AG09319 (cell line): ENCODE measurements at regions not wholly inside any gene's neighbourhood (a gene's known extent, or its start where the extent isn't known, plus 50 kb on each side); places are given as distances from the start of the nearest gene placed in this dataset.

ENCODE experiments used
- DNase-seq: peaks from one replicate; pipeline ENCODE4 v3.0.0-alpha.2; 2010; ENCODE audit warnings: low read depth; ENCODE audit errors: extremely low read depth
- TF ChIP-seq, protein P1 (sequence below): IDR thresholded peaks from 2 replicates; pipeline ENCODE4 v1.5.1; 2011; ENCODE audit warnings: low read depth, mild to moderate bottlenecking, inconsistent platforms, low read length, moderate library complexity

DNA sequence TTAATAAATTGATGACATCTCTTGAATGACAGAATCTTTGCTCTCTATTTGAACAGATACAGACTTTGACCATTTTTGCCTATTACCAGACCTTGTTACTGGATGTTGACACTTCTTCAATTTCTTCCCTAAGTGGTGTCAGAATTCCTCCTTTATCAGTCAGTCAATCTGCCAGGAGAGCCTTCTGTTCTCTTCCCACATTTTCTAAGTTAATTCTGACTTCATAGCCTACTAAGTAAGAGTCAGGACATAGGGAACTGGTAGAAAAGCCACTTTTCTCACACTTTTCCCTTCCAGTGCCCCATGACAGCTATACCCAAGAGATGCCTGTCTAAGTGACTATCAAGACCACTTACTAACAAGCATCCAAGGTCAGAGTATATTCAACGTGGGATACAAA lies 1187.5 kb upstream of the NXPH2 start:
- DNase-seq, result no peak

DNA sequence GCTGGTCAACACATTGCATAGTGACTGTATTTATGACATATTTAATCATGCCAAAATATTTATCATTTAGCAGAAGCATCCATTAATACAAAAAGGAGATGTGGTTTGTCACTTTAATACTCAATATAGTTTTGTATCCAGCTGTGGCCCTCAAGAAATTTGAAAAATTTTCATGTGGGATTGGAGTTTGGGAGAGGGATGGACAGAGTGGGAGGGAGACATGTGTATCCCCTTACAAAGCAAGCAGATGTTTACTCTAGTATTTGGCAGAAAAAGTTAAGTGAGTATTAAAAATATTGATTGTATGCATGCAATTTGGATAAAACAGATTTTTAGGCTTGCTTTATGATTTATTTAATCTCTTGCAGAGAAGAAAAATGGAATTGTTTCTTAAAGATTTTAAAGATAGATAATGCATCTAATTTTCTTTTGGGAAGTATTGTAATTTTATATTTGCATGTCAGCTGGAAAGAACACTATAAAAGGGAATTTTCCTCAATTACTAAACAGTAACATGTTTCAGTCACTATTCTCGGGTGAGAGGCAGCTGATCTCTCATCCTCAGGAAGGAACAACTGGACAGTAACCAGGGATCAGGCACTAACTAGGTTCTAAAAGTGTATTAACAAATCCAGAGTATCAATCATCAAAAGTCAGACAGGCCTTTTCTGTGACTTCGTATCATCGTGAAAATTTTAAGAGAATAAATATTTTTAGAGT lies 1184.7 kb upstream of the NXPH2 start:
- no peak for DNase-seq
- TF ChIP-seq, protein P1, sequence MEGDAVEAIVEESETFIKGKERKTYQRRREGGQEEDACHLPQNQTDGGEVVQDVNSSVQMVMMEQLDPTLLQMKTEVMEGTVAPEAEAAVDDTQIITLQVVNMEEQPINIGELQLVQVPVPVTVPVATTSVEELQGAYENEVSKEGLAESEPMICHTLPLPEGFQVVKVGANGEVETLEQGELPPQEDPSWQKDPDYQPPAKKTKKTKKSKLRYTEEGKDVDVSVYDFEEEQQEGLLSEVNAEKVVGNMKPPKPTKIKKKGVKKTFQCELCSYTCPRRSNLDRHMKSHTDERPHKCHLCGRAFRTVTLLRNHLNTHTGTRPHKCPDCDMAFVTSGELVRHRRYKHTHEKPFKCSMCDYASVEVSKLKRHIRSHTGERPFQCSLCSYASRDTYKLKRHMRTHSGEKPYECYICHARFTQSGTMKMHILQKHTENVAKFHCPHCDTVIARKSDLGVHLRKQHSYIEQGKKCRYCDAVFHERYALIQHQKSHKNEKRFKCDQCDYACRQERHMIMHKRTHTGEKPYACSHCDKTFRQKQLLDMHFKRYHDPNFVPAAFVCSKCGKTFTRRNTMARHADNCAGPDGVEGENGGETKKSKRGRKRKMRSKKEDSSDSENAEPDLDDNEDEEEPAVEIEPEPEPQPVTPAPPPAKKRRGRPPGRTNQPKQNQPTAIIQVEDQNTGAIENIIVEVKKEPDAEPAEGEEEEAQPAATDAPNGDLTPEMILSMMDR, result no peak

More for the DNA sequence above, 1187.5 kb upstream of the NXPH2 start:
- TF ChIP-seq, protein P1, result no peak

DNA sequence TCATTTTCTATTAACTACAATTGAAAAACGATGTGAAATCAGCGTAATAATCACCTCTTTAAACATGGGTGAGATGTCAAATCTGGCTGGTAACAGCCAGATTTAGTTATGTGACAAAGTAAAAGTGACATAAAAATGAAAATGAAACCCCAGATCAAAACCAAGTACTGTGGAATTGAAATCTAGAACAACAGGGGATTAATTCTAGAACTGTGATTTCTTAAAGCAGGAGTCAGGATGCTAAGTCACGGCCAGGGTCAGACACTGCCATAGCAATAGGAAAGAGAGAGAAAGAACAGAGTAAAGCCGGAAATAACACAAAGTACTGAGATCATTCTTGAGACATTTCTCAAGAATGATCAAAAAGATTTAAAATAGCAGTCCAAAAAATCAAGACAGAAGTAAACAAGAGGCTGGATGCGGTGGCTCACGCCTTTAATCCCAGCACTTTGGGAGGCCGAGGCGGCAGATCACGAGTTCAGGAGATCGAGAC lies 1183.7 kb upstream of the NXPH2 start:
- no peak for DNase-seq
- TF ChIP-seq, protein P1, result no peak

DNA sequence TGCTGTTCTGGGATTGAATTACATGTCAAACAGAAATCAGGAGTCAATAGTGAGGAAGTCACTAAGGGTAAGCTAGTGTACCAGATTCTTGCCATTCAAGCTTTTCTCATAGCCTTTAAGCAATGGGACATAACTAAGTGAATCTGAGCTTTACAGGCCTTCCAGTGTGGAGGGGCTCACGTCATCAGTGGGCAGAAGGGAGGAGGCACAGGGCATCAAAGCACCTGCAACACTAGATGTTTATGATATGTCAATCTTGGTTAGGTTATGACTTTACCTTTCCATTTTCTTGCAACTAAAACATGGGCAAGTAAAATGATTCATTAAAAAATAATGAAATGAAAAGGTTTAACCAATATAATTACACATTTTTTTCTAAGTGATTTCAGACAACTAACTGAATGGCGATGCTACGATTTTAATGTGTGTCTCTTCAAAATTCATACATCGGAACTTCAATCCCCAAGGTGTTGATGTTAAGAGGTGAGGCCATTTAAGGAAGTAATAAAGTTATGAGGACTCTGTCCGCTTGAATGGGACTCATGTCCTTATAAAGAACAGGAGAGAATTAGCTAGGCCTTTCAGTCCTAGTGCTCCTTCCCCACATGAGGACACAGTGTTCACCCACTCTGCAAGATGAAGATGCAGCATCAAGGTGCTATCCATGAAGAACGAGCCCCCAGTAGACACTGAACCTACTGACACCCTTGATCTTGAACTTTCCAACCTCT lies 1169.2 kb upstream of the NXPH2 start:
- TF ChIP-seq, protein P1, result no peak
- DNase-seq, result no peak

DNA sequence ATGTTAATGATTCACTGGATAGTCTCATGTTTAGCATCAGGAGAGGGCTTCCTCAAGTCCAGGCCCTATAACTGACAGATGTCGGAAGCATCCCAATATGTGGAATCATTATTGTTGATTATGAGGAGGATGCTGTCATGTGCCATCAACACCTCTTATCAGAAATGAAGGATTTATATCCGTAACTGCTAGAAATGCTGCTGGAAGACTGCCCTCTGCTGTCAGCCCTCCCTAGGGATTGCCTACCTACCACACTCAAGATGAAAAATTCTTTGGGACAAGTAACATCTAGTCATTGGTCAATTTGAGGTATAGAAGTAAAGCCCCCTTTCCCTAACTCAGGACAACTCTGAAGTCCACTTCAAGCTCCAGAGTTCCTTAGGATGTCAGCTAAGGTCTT lies 1166.5 kb upstream of the NXPH2 start:
- no peak for DNase-seq
- TF ChIP-seq, protein P1, result no peak

DNA sequence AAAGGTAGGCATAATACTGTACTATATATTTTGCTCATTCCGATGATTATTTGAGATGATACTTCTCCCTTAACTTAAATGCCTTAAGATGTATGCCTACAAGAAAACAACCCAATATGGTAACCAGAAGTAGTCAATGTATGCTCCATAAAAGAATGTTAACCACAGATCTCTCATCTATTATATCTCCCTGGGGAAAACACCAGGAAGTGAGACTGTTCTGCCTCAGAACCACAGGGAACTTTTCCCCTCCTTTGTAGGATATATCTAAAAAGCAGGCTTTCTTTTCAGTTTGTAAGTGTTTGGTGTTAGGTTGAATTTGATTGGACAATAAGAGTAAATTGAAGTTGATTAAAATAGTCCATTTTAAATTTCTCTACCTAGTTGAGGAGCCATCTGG lies 1160.5 kb upstream of the NXPH2 start:
- TF ChIP-seq, protein P1, result no peak
- DNase-seq, result no peak

DNA sequence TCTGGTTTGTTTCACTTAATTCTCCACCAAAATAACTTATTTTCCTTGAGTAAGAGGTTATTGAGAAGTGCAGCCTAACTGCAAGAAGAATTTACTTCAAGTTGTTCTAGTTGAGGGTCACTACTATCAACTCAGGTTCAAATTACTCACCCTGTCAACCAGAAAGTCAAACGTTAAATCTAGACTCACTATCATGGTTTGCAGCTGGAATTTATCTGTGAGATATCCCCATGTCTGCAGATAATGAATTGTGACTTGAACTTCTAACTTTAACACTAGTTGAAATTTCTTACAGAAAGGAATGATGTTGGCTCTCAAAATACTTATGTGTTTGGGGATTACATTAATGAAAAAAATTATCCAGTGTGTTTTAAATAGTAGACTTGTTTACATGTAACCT lies 1145.7 kb upstream of the NXPH2 start:
- TF ChIP-seq, protein P1, result no peak
- no peak for DNase-seq
